IPS-18a (cell line): ENCODE measurements at regions not wholly inside any gene's neighbourhood (a gene's known extent, or its start where the extent isn't known, plus 50 kb on each side); places are given as distances from the start of the nearest gene placed in this dataset.
"Not testable (repeated sequence)": the region's sequence is repeated elsewhere in the genome, so short reads cannot be mapped to it uniquely, and the experiment has no call there.

Source experiments
- H3K27ac ChIP-seq: one replicate; pipeline ENCODE4 v1.5.1; 2013; ENCODE audit warnings: low read length
- H3K27me3 ChIP-seq: one replicate; pipeline ENCODE4 v1.6.1; 2013; ENCODE audit warnings: mild to moderate bottlenecking, low read length; ENCODE audit not compliant: control insufficient read depth, insufficient read depth
- H3K36me3 ChIP-seq: one replicate; pipeline ENCODE4 v1.6.1; 2013; ENCODE audit warnings: low read depth, low read length; ENCODE audit not compliant: control insufficient read depth
- H3K4me1 ChIP-seq: one replicate; pipeline ENCODE4 v1.6.1; 2013; ENCODE audit warnings: low read depth, low read length; ENCODE audit not compliant: control insufficient read depth
- H3K4me3 ChIP-seq: one replicate; pipeline ENCODE4 v1.5.1; 2013; ENCODE audit warnings: low read length
- H3K9ac ChIP-seq: one replicate; pipeline ENCODE4 v1.6.1; 2013; ENCODE audit warnings: mild to moderate bottlenecking, low read length, moderate library complexity
- H3K9me3 ChIP-seq: one replicate; pipeline ENCODE4 v1.6.1; 2013; ENCODE audit warnings: low read depth, low read length; ENCODE audit not compliant: control insufficient read depth

GRCh38 chr9:42335342-42335741 is 151.9 kb downstream of the SPATA31A6 start:
- not testable (repeated sequence) for H3K27ac ChIP-seq, H3K36me3 ChIP-seq, H3K9me3 ChIP-seq, H3K4me3 ChIP-seq, H3K4me1 ChIP-seq, H3K9ac ChIP-seq, H3K27me3 ChIP-seq

DNA sequence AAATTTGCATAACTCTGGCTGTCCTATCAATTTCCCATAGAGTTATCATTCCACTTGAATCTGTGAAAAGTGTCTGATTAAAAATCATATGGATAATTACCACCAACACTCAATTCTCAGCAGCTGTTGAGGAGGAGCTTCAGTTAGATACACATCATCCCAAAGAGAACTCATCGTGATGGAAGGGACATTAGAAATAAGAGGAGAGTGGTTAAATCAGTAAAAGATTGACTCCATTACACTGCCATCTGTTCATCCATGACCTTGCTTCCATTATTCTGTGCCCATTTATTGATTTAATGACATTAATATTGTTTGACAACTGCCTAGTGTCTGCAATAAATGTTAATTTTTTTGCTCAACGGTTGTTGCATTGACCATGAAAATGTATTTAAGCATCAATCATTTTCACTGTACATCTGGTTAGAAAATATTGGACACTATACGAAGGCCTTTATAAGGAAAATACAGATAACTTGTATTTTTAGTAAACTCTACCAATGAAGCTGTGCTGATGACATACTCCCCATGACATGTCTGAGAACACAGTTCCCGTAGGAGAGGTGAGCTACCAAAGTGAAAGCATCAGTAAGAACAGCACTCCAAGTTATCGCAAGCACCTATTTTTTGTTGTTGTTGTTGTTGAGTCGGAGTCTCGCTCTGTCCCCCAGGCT is 152.7 kb downstream of the SPATA31A6 start:
- H3K4me1 ChIP-seq, result not testable (repeated sequence)

GRCh38 chr9:42338275-42338674 is 154.8 kb downstream of the SPATA31A6 start:
- H3K27ac ChIP-seq, H3K4me3 ChIP-seq, H3K36me3 ChIP-seq, H3K9me3 ChIP-seq, H3K9ac ChIP-seq, H3K4me1 ChIP-seq, H3K27me3 ChIP-seq: not testable (repeated sequence)

More for the DNA sequence above, 152.7 kb downstream of the SPATA31A6 start:
- not testable (repeated sequence) for H3K36me3 ChIP-seq, H3K4me3 ChIP-seq, H3K9ac ChIP-seq, H3K27ac ChIP-seq, H3K9me3 ChIP-seq, H3K27me3 ChIP-seq

DNA sequence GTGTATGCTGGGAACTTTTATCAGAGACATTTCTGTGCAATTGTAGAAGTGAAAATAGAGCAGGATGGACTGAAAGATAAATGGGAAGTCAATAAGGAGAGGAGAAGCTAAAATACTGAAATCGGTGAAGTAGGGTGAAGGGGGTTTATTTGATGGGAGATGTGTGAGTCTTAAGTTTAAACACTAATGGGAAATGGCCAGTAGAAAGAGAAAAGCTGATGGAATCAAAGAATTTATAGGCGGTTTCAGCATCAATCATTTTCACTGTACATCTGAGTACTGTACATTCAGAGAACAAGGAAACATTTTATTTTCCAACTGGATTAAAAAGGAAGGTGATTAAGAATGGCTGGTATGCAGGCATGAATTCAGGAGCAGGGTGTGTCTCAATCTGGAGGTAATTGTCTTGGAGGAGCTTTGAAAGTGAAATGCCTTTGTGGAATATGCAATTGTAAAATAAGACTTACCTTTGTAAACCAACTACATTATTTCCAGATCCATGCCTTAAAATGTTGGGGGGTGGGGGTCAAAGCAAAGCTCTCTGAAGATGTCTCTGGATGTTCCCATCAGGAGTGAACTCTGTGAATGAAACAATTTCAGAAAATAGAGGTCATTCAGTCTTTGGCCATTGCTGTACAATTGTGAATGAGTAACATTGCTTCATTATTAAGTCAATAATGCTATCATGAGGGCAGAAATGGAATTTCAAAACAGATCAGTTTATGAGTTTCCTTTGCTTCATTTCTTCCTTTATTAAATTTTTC is 156.4 kb downstream of the SPATA31A6 start:
- not testable (repeated sequence) for H3K36me3 ChIP-seq, H3K4me3 ChIP-seq, H3K27me3 ChIP-seq, H3K9ac ChIP-seq, H3K27ac ChIP-seq, H3K9me3 ChIP-seq, H3K4me1 ChIP-seq

DNA sequence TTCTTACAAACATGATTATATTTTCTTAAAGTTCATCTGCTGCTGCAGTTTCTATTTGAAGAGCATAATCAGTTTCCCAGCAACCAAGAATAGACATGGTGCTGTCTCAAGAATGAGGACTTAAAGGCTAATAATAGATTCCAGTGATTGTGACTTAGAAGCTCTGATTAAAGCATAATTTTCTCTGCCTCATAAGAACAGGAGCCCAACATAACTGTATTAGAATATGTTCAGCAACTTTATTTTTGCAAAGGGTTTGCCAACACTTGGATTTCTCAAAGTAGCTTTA is 156.9 kb downstream of the SPATA31A6 start:
- not testable (repeated sequence) for H3K27ac ChIP-seq, H3K36me3 ChIP-seq, H3K4me1 ChIP-seq, H3K9ac ChIP-seq, H3K4me3 ChIP-seq, H3K27me3 ChIP-seq, H3K9me3 ChIP-seq

- not testable (repeated sequence) for H3K27me3 ChIP-seq, H3K4me3 ChIP-seq, H3K27ac ChIP-seq, H3K9me3 ChIP-seq, H3K9ac ChIP-seq, H3K36me3 ChIP-seq, H3K4me1 ChIP-seq
Measured at GRCh38 chr9:42341860-42342259, 158.4 kb downstream of the SPATA31A6 start.

DNA sequence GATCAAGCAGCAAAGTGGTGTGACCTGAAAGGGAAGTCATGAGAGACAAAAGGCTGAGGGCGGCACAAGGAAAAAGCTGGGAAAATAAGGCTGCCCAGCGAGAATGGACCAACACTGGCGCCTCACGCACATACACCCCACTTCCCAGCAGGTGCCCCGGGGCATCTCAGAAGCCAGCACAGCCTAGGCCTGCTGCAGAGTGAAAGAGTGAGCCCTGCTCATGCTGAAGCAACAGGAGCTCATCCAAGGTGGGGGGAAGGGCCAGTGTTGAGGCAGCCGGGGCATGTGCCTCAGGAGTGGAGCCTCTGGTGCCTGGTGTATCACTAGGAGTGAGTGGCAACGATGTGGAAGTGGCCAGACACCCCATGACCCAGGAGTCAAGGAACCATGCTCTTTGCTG is 158.8 kb downstream of the SPATA31A6 start:
- H3K27me3 ChIP-seq, H3K4me1 ChIP-seq, H3K27ac ChIP-seq: not testable (repeated sequence)

DNA sequence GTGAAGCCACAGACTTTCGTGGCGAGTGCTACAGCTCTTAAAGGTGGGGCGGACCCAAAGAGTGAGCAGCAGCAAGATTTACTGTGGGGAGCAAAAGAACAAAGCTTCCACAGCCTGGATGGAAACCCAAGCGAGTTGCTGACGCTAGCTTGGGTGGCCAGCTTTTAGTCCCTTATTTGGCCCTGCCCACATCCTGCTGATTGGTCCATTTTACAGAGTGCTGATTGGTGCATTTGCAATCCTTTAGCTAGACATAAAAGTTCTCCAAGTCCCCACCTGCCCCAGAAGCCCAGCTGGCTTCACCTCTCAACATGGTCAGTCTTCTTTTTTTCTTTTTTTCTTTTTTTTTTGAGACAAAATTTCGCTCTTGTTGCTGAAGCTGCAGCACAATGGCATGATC is 161.0 kb downstream of the SPATA31A6 start:
- not testable (repeated sequence) for H3K36me3 ChIP-seq, H3K9ac ChIP-seq, H3K27ac ChIP-seq, H3K4me1 ChIP-seq, H3K9me3 ChIP-seq, H3K4me3 ChIP-seq, H3K27me3 ChIP-seq

More for the DNA sequence above, 158.8 kb downstream of the SPATA31A6 start:
- not testable (repeated sequence) for H3K9ac ChIP-seq, H3K9me3 ChIP-seq, H3K36me3 ChIP-seq, H3K4me3 ChIP-seq

GRCh38 chr9:42346916-42347315 is 163.5 kb downstream of the SPATA31A6 start:
- H3K27me3 ChIP-seq, H3K36me3 ChIP-seq, H3K9me3 ChIP-seq, H3K9ac ChIP-seq, H3K4me3 ChIP-seq, H3K27ac ChIP-seq, H3K4me1 ChIP-seq: not testable (repeated sequence)

GRCh38 chr9:42349181-42349580 is 165.7 kb downstream of the SPATA31A6 start:
- not testable (repeated sequence) for H3K9me3 ChIP-seq, H3K27me3 ChIP-seq, H3K4me3 ChIP-seq, H3K36me3 ChIP-seq, H3K4me1 ChIP-seq, H3K27ac ChIP-seq, H3K9ac ChIP-seq

DNA sequence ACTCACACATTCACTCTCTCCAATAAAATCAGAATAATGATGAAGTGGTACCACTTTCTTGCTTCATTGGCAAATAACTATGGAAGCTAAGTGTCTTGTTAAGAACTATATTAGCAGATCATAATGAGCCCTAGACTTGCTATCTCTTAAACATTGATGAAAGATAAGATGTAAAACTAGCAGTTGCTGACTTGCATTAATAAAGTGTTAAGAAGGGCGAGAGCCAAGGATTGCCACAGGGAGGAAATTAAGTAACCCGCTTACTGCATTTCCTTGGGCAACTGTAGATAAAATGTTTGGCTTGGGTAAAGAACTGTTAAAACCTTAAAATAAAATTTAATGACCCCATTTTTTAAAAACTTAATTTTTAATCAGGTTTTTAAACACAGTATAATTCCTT is 167.0 kb downstream of the SPATA31A6 start:
- not testable (repeated sequence) for H3K4me1 ChIP-seq, H3K9me3 ChIP-seq, H3K27me3 ChIP-seq, H3K9ac ChIP-seq, H3K36me3 ChIP-seq, H3K4me3 ChIP-seq, H3K27ac ChIP-seq

GRCh38 chr9:42357604-42358373 is 174.3 kb downstream of the SPATA31A6 start:
- not testable (repeated sequence) for H3K27ac ChIP-seq, H3K36me3 ChIP-seq, H3K9ac ChIP-seq, H3K9me3 ChIP-seq, H3K27me3 ChIP-seq
- peak overlapping the region; percentile 37 for H3K4me3 ChIP-seq
- H3K4me1 ChIP-seq, result peaks cover 24% of the 10 kb centered on the region
